GM20000 (cell line): ENCODE measurements at regions not wholly inside any gene's neighbourhood (a gene's known extent, or its start where the extent isn't known, plus 50 kb on each side); places are given as distances from the start of the nearest gene placed in this dataset.

Source experiments
- DNase-seq: peaks from one replicate; pipeline ENCODE4 v3.0.0; 2012; ENCODE audit warnings: low spot score
- TF ChIP-seq, protein P1 (sequence below): IDR thresholded peaks from 2 replicates; pipeline ENCODE4 v1.5.1; 2012; ENCODE audit warnings: mild to moderate bottlenecking, control low read depth; ENCODE audit errors: extremely low read depth, missing control alignments

DNA sequence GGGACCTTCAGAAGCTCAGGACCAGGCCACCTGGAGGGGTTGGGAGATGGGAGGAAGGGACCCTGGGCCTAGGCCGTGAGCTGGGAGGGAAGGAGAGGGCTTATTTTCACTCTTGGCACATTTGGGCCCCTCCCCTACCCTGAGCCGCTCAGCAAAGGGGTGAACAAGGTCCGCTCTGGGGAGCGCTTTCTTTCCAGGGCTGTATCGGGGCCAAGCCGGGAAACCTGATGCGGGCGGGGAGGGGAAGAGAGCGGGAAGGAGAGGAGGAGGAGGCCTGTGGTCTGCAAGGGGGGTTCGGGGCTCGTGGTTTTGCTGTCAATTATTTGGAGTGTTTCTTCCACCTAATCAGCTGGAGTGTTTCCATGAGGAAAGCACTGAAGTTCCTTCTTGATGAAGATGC, 62.7 kb upstream of the RXRA start:
- TF ChIP-seq, protein P1, sequence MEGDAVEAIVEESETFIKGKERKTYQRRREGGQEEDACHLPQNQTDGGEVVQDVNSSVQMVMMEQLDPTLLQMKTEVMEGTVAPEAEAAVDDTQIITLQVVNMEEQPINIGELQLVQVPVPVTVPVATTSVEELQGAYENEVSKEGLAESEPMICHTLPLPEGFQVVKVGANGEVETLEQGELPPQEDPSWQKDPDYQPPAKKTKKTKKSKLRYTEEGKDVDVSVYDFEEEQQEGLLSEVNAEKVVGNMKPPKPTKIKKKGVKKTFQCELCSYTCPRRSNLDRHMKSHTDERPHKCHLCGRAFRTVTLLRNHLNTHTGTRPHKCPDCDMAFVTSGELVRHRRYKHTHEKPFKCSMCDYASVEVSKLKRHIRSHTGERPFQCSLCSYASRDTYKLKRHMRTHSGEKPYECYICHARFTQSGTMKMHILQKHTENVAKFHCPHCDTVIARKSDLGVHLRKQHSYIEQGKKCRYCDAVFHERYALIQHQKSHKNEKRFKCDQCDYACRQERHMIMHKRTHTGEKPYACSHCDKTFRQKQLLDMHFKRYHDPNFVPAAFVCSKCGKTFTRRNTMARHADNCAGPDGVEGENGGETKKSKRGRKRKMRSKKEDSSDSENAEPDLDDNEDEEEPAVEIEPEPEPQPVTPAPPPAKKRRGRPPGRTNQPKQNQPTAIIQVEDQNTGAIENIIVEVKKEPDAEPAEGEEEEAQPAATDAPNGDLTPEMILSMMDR = no peak

GRCh38 chr9:134264169-134264568, 62.1 kb upstream of the RXRA start:
- TF ChIP-seq, protein P1 = no peak
- DNase-seq = no peak

More for the DNA sequence above, 62.7 kb upstream of the RXRA start:
- DNase-seq = no peak

DNA sequence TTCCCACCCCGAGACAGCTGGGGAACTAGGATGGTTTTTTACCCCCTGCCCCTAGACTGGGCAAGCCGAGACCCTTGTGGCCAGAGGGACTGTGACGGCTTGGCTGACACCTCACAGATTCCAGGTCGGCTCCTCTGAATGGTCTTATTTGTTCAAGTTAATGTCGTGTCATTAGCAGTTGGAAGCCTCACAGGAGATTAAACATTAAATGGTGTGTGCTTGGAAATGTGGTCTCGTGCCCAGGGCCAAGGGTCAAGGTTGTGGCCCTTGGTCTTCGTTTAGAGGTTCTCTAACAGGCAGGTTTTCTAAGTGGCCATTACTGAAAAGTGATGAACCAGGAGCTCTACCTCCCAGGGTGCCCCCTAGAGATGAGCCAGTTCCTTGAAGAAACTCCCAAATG, 61.2 kb upstream of the RXRA start:
- TF ChIP-seq, protein P1 = no peak
- no peak for DNase-seq

DNA sequence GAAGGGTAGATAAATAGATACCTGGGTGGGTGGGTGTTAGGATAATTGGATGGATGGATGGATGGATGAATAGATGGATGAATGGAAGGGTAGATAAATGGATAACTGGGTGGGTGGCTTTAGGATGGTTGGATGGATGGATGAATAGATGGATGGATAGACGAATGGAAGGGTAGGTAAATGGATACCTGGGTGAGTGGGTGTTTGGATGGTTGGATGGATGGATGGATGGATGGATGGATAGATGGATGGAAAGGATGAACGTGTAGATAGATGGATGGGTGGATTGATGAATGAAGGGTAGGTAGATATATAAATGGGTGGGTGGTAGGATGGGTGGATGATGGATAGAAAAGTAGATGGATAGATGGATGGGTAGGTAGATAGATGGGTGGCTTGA, 59.8 kb upstream of the RXRA start:
- TF ChIP-seq, protein P1 = no peak

DNA sequence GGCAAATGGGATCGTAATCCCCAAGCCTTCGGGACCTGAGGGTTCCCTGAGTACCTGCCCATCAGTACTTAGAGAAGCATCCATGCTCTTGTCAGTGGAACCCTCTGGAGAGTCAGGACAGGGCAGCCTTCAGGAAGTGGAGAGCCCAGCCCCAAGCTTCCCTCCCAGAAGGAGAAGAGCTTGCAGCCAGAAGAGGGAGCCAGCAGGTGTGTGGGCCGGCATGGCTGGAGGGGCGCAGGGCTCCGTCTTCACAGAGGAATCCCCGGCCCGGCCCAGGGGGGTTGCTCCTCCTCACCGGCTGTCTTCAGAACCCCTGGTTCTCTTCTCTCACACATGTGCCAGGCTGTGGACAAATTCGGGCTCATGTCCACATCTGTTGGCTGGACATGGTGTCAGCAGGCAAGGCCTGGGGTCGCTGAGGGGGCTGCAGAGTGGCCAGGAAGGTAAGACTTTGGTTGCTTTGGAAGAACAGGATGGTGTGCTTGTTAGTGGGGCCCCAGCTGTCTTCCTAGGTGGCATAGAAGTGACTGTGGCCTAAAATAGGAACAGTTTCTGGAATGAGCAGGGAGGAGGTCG, 58.9 kb upstream of the RXRA start:
- TF ChIP-seq, protein P1 = no peak
- no peak for DNase-seq

More for the DNA sequence above, 59.8 kb upstream of the RXRA start:
- no peak for DNase-seq

DNA sequence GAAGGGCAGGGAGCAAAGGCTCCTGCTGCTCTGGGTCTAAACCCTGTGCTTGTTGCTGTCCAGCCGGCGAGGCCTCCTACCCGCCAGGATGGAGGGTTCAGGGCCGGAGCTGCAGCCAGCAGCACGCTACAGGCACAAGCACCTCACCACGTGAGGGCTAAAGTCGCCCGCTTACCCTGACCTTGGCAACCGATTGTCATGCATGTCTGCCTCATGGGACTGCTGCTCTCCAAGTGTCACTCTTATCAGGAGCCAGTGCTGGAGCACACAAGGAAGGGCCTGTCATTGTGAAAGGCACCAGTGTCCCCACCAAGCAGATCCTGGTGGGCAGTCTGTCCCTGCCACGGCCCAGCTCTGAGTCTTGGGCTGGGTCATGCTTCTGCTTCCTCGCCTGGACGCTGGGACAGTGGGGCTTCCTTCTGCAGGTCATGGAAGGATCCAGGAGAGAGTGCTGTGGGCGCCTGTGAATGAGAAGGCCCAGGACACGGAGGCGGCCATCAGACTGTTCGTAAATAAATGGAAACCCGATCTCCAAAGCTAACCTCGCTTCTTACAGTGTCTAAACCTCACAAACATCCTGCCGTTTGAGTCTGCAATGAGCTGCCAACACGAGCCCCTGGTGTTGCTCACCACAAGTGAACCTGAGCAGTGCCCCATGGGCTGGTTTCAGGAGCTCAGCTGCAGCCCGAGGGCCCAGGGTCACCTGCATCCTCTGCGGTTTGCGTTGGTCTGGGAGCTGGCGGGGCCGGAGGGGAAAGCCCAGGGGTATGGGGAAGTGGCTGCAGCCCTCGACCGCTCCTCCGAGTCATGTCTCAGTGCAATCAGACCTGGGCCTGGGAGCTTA, 58.2 kb upstream of the RXRA start:
- TF ChIP-seq, protein P1 = no peak
- peak; percentile 76 for DNase-seq

DNA sequence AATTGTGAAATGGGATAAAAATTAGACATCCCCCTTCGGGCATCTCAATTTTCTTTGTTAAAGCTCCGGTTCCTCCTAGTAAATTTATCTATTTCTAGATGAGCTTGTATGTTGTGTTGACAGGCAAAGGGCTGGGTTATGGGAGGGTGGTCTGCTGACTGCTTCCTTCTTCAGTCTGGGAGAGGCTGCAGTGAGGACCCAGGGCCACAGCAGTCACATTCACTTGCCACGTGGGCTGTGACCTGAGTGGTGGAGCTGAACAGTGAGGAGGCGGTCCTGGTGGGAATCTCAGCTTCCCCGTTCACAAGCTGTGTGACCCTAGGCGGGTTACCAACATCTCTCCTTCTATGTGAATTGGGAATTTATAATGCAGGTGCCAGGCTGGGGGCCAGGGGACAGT, 57.5 kb upstream of the RXRA start:
- TF ChIP-seq, protein P1 = no peak
- no peak for DNase-seq
